IPS-20b (cell line): ENCODE measurements at regions not wholly inside any gene's neighbourhood (a gene's known extent, or its start where the extent isn't known, plus 50 kb on each side); places are given as distances from the start of the nearest gene placed in this dataset.

Experiments used
- H3K27ac ChIP-seq: one replicate; pipeline ENCODE4 v1.5.1; 2013; ENCODE audit warnings: low read length
- H3K27me3 ChIP-seq: 2 replicates; pipeline ENCODE4 v1.6.1; 2013; ENCODE audit warnings: mild to moderate bottlenecking, low read length, inconsistent platforms; ENCODE audit not compliant: insufficient read depth
- H3K36me3 ChIP-seq: 2 replicates; pipeline ENCODE4 v1.6.1; 2013; ENCODE audit warnings: low read depth, mild to moderate bottlenecking, inconsistent platforms, low read length, moderate library complexity; ENCODE audit not compliant: insufficient read depth
- H3K4me1 ChIP-seq: 2 replicates; pipeline ENCODE4 v1.6.1; 2013; ENCODE audit warnings: mild to moderate bottlenecking, control low read depth, inconsistent platforms, low read length, moderate library complexity; ENCODE audit not compliant: insufficient read depth
- H3K4me3 ChIP-seq: 2 replicates; pipeline ENCODE4 v1.5.1; 2013; ENCODE audit warnings: mild to moderate bottlenecking, low read length, inconsistent platforms
- H3K9ac ChIP-seq: 2 replicates; pipeline ENCODE4 v1.6.1; 2013; ENCODE audit warnings: low read depth, mild to moderate bottlenecking, inconsistent platforms, low read length, moderate library complexity
- H3K9me3 ChIP-seq: 2 replicates; pipeline ENCODE4 v1.6.1; 2013; ENCODE audit warnings: mild to moderate bottlenecking, low read depth, low read length, inconsistent platforms; ENCODE audit not compliant: insufficient read depth

DNA sequence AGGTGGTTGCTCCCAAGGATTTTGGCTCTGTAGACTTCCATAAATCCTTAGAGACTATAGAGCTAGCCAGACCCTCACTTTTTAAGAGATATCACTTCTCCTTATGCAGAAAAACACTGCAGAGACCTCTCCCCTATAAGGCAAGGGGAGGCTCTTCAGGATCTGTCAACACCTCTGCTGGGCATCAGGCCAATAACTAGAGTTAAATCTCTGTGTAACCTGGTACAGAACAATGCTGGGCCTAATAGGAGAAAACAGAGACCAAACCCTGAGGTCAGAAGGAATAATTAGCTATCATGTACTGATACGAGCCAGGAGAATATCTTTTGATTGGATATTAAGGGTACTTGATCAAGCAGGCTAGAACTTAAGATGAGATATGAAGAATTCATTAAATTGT lies 358.5 kb downstream of the TBC1D4 start:
- Histone ChIP-seq H3K4me3 (no peak overlapping the region), H3K27me3 (no peaks in the 10 kb centered on the region), H3K9me3 (no peaks in the 10 kb centered on the region), H3K4me1 (no peaks in the 10 kb centered on the region), H3K9ac (no peak overlapping the region), H3K36me3 (no peaks in the 10 kb centered on the region), H3K27ac (no peak overlapping the region)

DNA sequence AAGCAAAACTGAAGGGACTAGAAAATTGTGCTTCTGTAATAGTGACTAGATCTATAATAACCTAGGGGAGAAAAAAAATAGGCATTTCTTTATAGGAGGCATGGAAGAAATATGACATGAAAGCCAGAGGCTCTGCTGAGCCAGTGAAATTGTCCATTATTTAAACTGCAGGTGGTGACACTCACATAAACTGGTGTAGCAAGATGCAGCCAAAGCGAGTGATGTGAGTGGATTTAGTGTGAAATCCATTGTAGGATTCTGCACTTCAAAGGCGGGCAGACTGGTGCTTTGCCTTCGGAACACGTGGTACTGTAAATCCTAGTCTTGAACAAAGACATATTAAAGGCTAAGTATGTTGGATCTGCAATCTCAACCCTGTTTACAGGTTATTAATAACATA lies 361.9 kb downstream of the TBC1D4 start:
- Histone ChIP-seq H3K27ac (no peak overlapping the region), H3K27me3 (no peaks in the 10 kb centered on the region), H3K4me3 (no peak overlapping the region), H3K9ac (no peak overlapping the region), H3K4me1 (no peaks in the 10 kb centered on the region), H3K36me3 (no peaks in the 10 kb centered on the region), H3K9me3 (no peaks in the 10 kb centered on the region)

GRCh38 chr13:75115171-75115570 lies 366.8 kb downstream of the TBC1D4 start:
- H3K9ac ChIP-seq = no peak overlapping the region

GRCh38 chr13:75103976-75104375 lies 378.0 kb downstream of the TBC1D4 start:
- Histone ChIP-seq H3K9ac (no peak overlapping the region), H3K9me3 (no peaks in the 10 kb centered on the region; the same call in 1 of the 2 replicates), H3K27me3 (no peaks in the 10 kb centered on the region), H3K27ac (no peak overlapping the region), H3K4me1 (no peaks in the 10 kb centered on the region), H3K4me3 (no peak overlapping the region), H3K36me3 (no peaks in the 10 kb centered on the region)

More at GRCh38 chr13:75115171-75115570, 366.8 kb downstream of the TBC1D4 start:
- H3K27me3 ChIP-seq = no peaks in the 10 kb centered on the region
- H3K4me3 ChIP-seq = no peak overlapping the region
- H3K4me1 ChIP-seq = no peaks in the 10 kb centered on the region
- no peaks in the 10 kb centered on the region for H3K9me3 ChIP-seq
- no peak overlapping the region for H3K27ac ChIP-seq
- H3K36me3 ChIP-seq = no peaks in the 10 kb centered on the region

DNA sequence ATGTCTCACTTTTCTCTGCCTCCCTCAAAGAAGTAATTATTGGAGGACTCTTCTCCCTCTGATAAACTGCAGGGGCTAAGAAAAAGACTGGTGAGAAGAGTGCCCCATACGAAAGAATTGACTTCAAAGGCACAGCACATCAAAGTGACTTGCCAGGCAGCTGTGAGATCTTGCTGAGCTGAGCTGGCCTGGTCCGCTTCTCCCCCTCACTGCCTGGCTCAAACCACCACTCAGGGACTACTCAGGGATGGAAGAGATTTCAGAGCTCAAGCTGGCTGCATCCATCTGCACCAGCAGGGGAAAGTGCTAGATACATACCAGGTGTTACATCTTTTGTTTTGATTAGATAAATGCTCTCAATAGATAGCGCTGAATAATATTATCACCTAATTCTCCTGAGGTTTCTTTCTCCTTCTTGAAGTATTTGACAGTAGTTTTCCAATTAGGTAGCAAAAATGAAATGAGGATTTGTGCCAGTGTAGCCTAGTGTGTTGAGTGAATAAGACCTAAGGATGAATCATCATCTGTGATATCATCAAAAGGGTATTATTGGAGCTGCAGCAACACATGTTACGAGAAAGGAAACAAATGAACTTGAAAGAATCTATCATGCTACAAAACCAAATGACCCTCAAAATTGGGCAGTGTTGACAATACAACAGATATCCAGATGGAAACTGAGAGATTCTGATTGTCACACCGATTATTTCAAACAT lies 379.8 kb downstream of the TBC1D4 start:
- Histone ChIP-seq H3K4me3 (no peak overlapping the region), H3K9ac (no peak overlapping the region), H3K36me3 (no peaks in the 10 kb centered on the region), H3K27me3 (no peaks in the 10 kb centered on the region), H3K9me3 (no peaks in the 10 kb centered on the region; the same call in 1 of the 2 replicates), H3K27ac (no peak overlapping the region), H3K4me1 (no peaks in the 10 kb centered on the region)

DNA sequence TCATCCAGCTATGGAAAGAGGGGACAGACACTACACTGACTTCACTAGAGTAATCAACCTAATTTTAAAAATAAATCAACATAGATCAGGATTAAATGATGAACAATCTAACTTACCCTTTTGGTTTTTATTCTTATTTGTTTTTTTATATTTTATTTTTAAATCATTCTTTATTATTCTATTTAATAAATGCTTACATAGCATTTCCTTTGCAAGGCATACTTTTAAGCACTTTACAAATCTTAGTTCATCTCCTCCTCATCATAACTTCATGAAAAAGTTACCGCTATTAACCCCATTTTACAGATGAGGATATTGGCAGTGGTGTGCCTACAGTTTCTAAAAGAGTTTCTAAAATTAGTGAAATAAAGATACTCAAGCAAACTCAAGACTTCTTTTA lies 380.6 kb downstream of the TBC1D4 start:
- H3K9ac ChIP-seq = no peak overlapping the region
- no peaks in the 10 kb centered on the region for H3K36me3 ChIP-seq
- H3K9me3 ChIP-seq = no peaks in the 10 kb centered on the region
- no peaks in the 10 kb centered on the region for H3K4me1 ChIP-seq
- no peaks in the 10 kb centered on the region for H3K27me3 ChIP-seq
- no peak overlapping the region for H3K4me3 ChIP-seq
- no peak overlapping the region for H3K27ac ChIP-seq

DNA sequence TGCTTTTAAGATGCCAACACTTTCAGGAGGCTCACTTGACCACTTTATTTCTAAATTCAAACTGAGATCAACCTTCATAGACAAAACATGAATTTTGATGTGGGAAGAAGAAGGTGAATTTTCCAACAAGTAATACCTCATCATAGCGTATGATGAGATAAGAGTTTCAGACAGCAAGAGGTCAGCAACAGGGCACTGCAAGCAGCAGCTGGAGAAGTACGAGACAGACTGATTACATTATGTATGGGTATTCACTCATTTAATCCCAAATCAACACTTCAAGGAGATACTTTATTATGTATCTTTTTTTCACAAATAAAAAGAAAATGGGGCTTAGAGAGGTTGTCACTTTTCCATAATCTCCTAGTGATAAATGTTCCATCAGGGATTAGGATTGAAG lies 389.8 kb downstream of the TBC1D4 start:
- H3K9me3 ChIP-seq = no peaks in the 10 kb centered on the region
- H3K36me3 ChIP-seq = no peaks in the 10 kb centered on the region
- no peaks in the 10 kb centered on the region for H3K4me1 ChIP-seq
- H3K27ac ChIP-seq = no peak overlapping the region
- H3K9ac ChIP-seq = no peak overlapping the region
- no peaks in the 10 kb centered on the region for H3K27me3 ChIP-seq
- H3K4me3 ChIP-seq = no peak overlapping the region

DNA sequence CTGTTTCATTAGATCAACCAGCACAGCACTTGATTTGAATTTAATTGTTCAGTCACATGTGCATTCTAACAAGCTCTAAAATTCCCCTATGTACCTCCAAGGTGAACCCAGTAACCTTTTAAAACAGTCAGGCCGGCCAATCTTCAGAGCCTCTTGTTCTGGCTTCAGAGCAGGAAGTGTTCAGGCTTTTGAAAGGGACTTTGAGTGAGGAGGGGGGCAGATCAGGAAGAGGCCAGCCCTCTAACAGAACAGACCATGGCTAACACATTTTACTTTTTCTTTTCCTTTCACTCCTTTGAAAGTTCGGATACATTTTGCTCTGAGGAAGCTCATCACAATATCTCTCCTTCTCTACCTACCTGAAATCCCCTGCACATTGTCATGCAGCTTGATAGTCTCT lies 390.3 kb downstream of the TBC1D4 start:
- H3K27me3 ChIP-seq = no peaks in the 10 kb centered on the region

DNA sequence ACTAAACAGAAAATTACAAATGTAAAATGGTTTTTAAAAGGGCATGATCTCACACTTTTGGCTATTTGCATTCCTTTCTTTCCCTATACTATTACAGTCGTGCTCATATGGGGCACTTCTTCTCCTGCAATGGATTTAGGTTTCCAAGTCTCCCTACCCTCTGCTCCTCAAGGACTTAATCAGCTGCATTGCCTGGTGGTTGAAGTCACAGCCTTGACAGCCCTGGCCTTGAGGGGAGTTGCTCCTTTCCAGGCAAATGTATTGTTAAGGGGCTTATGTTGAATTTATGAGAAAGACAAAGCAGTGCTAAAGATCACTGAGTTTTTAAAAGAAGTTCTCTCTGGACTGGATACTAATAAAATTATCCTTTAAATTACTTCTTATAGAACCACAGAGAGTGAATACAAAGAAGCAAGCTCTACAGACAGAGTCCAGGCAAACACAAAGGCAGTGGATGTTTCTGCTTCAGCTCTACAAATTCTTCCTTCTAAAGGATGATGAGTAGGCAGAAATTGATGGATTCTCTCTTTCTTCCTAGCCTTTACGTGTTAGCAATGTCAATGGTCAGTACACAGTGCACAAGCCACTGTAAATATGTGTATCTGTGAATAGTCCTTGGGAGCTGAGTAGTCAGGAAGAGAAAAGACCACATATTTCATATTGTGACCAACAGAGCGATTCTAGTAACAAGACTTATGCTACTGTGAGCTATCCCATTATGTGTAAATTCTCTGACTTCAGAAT lies 390.9 kb downstream of the TBC1D4 start:
- Histone ChIP-seq H3K27me3 (no peaks in the 10 kb centered on the region), H3K9me3 (no peaks in the 10 kb centered on the region), H3K4me3 (no peak overlapping the region), H3K4me1 (no peaks in the 10 kb centered on the region), H3K36me3 (no peaks in the 10 kb centered on the region), H3K9ac (no peak overlapping the region), H3K27ac (no peak overlapping the region)

More for the DNA sequence above, 390.3 kb downstream of the TBC1D4 start:
- H3K36me3 ChIP-seq = no peaks in the 10 kb centered on the region
- no peak overlapping the region for H3K9ac ChIP-seq
- no peak overlapping the region for H3K27ac ChIP-seq
- no peak overlapping the region for H3K4me3 ChIP-seq
- H3K9me3 ChIP-seq = no peaks in the 10 kb centered on the region
- no peaks in the 10 kb centered on the region for H3K4me1 ChIP-seq

DNA sequence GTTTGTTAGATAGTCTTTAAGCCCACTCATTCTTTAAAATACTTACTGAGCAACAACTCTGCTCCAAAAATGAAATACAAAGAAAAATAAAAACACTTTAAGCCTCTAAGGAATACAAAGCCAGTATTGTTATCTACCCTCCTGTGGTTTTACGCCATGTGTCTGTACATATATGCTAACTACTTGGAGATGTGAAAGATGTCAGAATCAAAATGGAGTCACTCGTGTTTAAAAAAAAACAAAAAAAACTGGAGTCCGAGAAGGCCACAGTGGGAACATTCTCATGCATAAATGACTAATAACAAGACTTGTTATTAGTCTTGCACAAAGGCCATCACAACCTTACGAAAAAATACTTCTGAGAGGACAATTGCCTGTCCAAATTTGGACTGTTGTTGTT lies 393.1 kb downstream of the TBC1D4 start:
- Histone ChIP-seq H3K9ac (no peak overlapping the region), H3K36me3 (no peaks in the 10 kb centered on the region)

GRCh38 chr13:75079226-75079625 lies 402.7 kb downstream of the TBC1D4 start:
- H3K4me1 ChIP-seq = no peaks in the 10 kb centered on the region; the same call in 1 of the 2 replicates
- no peaks in the 10 kb centered on the region for H3K9me3 ChIP-seq
- H3K4me3 ChIP-seq = no peak overlapping the region
- H3K9ac ChIP-seq = no peak overlapping the region
- H3K36me3 ChIP-seq = no peaks in the 10 kb centered on the region
- no peak overlapping the region for H3K27ac ChIP-seq
- H3K27me3 ChIP-seq = no peaks in the 10 kb centered on the region

More for the DNA sequence above, 393.1 kb downstream of the TBC1D4 start:
- H3K27ac ChIP-seq = no peak overlapping the region
- no peaks in the 10 kb centered on the region for H3K27me3 ChIP-seq
- no peak overlapping the region for H3K4me3 ChIP-seq
- H3K4me1 ChIP-seq = no peaks in the 10 kb centered on the region
- no peaks in the 10 kb centered on the region for H3K9me3 ChIP-seq

DNA sequence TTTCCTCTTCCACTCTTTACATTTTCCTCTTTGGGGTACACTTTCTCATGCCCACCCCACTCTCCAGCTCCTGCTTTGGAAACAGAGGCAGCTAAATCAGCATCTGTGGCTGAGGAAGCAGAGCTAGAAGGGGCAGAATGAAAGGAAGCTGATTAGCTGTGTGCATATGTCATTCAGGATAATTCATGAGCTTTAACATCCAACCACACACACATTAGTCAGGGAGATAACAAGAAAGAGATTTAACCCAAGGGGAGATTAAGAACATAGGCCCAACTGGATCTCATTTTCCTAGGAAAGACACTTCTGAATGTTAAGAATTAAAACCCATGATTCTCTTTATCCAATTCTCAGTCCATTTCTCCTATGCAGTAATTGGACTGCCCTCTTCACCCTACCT lies 405.5 kb downstream of the TBC1D4 start:
- no peaks in the 10 kb centered on the region for H3K27me3 ChIP-seq
- H3K9ac ChIP-seq = no peak overlapping the region
- no peak overlapping the region for H3K4me3 ChIP-seq
- H3K9me3 ChIP-seq = no peaks in the 10 kb centered on the region
- H3K4me1 ChIP-seq = no peaks in the 10 kb centered on the region; the same call in 1 of the 2 replicates
- no peak overlapping the region for H3K27ac ChIP-seq
- no peaks in the 10 kb centered on the region for H3K36me3 ChIP-seq
